Omental fat pad (tissue), 3 donors: ENCODE measurements at regions not wholly inside any gene's neighbourhood (a gene's known extent, or its start where the extent isn't known, plus 50 kb on each side); places are given as distances from the start of the nearest gene placed in this dataset.

Experiments used
- ATAC-seq: fragments of 150-250 bp; one replicate; pipeline ENCODE4 v1.9.1; 2016; ENCODE audit warnings: mild to moderate bottlenecking, moderate library complexity; ENCODE audit not compliant: low FRiP score
- DNase-seq: peaks from one replicate; pipeline ENCODE4 v3.0.0-alpha.2; 2019; ENCODE audit warnings: low spot score
- CTCF ChIP-seq, 3 donors: fragments of 450-650 bp; IDR thresholded peaks; one replicate each; pipeline ENCODE4 v1.5.1; 2016 to 2017; ENCODE audit warnings: antibody characterized with exemption in 3 of 3, mild to moderate bottlenecking in 3 of 3, moderate library complexity in 2 of 3

- no peak for TF ChIP-seq CTCF (IDR thresholded peaks at IDR 0.05)
- DNase-seq = no peak
- ATAC-seq = no peak
These were observed 414.5 kb downstream of the MFSD1 start for GRCh38 chr3:159216311-159216710.

GRCh38 chr3:159219231-159219630 is 417.4 kb downstream of the MFSD1 start:
- DNase-seq (no peak), ATAC-seq (no peak)
- no peak for TF ChIP-seq CTCF (IDR thresholded peaks at IDR 0.05)

- no peak for DNase-seq
- no peak for ATAC-seq
- no peak for TF ChIP-seq CTCF (IDR thresholded peaks at IDR 0.05)
These were observed 419.5 kb downstream of the MFSD1 start for GRCh38 chr3:159221335-159221734.

DNA sequence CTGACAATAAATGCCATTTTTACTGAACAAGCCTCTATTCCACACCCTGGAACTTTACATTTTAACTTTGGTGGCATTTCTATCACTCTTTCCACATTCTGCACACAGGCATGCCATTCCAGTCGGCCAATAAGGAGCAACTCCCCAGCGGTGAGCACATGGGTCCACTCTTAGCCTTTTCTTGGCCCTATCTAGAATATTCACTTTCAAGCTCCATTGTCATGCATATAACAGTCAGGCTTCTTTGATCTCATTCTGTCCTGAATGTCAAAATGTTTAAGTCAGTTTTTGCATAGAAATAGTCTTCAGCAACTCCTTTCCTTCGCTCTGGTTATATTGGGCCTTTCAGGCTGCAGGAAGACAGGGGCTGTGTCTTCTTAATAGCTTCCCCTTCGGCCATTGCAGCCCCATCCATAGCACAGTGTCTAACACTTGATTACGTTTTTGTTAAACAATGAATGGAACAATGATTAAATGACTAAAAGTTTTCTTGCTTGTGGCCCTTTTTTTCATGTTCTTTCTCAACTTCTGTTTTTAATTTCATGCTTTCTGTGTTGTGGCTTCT is 427.3 kb downstream of the MFSD1 start:
- no peak for ATAC-seq
- no peak for DNase-seq
- no peak for TF ChIP-seq CTCF (IDR thresholded peaks at IDR 0.05)

- no peak for ATAC-seq
- TF ChIP-seq CTCF (IDR thresholded peaks at IDR 0.05) = no peak
- DNase-seq = no peak
These were observed 431.1 kb downstream of the MFSD1 start for GRCh38 chr3:159232966-159233365.

DNA sequence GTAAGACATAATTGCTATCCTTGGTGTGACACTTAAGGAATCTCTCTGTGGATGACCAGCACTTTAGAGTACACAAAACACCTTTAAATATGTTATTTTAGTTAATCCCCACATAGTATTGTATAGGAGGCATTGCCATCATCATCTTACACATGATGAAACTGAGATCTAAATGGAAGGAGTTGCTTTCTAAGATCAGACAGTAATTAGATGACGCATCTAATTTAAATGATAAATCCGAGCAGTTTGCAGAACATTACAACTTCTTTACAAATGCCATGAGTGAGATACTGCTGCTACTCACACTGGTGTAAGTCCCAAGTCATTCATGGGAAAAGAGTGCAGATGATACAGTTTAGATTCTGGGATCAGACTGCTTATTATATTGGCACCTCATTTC is 431.9 kb downstream of the MFSD1 start:
- DNase-seq = no peak

More for the DNA sequence above, 431.9 kb downstream of the MFSD1 start:
- ATAC-seq = no peak
- no peak for TF ChIP-seq CTCF (IDR thresholded peaks at IDR 0.05)
